OCI-LY3 (cell line): ENCODE measurements at regions not wholly inside any gene's neighbourhood (a gene's known extent, or its start where the extent isn't known, plus 50 kb on each side); places are given as distances from the start of the nearest gene placed in this dataset.

Experiments
- EZH2phosphoT487 ChIP-seq: fragments of 200-600 bp; shearing (Covaris generic); IDR thresholded peaks from 2 replicates; pipeline ENCODE4 v1.6.1; 2018; ENCODE audit warnings: antibody characterized with exemption, mixed run types, low read depth
- TF ChIP-seq, protein P1 (sequence below): fragments of 200-600, 300-600 bp; sonication (generic); IDR thresholded peaks from 2 replicates; pipeline ENCODE4 v1.5.1; 2014; ENCODE audit warnings: antibody characterized with exemption, low read length, low read depth

DNA sequence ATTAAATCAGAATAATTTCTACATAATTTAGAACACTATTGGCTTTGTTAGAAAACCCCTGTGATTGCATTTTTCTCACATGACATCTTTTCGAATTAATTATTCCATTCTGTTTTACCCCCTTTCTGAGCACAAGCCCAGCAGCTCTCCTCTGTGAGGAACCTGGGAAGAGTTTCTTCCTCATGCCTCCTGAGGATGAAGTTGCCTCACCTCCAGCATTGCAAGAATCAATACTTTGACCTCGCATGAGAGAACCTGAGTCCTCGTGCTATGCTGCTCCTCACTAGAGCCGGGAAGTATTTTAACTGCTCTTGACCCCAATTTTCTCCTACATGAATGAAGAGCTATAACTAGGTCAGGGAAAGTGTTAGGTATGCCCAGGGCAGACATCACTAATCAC lies 77.1 kb upstream of the RAPH1 start:
- TF ChIP-seq, protein P1, sequence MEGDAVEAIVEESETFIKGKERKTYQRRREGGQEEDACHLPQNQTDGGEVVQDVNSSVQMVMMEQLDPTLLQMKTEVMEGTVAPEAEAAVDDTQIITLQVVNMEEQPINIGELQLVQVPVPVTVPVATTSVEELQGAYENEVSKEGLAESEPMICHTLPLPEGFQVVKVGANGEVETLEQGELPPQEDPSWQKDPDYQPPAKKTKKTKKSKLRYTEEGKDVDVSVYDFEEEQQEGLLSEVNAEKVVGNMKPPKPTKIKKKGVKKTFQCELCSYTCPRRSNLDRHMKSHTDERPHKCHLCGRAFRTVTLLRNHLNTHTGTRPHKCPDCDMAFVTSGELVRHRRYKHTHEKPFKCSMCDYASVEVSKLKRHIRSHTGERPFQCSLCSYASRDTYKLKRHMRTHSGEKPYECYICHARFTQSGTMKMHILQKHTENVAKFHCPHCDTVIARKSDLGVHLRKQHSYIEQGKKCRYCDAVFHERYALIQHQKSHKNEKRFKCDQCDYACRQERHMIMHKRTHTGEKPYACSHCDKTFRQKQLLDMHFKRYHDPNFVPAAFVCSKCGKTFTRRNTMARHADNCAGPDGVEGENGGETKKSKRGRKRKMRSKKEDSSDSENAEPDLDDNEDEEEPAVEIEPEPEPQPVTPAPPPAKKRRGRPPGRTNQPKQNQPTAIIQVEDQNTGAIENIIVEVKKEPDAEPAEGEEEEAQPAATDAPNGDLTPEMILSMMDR = no peak
- TF ChIP-seq EZH2phosphoT487 = no peak
